Upper lobe of left lung (tissue), 6 donors: ENCODE measurements at regions not wholly inside any gene's neighbourhood (a gene's known extent, or its start where the extent isn't known, plus 50 kb on each side); places are given as distances from the start of the nearest gene placed in this dataset.

Source experiments
- ATAC-seq, 2 donors: fragments of 200-7000 bp; cut with Tn5 transposase; one replicate each; pipeline ENCODE4 v1.9.1; 2022; ENCODE audit warnings: mild to moderate bottlenecking in 2 of 2, moderate library complexity in 2 of 2; ENCODE audit not compliant: low FRiP score in 2 of 2
- DNase-seq, 2 donors: peaks; one replicate each; pipeline ENCODE4 v3.0.0-alpha.2; 2019 to 2020
- H3K27ac ChIP-seq, 4 donors: fragments of 200-600 bp; sonication (generic); one replicate each; pipeline ENCODE4 v1.5.1; 2016 to 2019
- H3K27me3 ChIP-seq, 4 donors: fragments of 200-600 bp; sonication (generic); one replicate each; pipeline ENCODE4 v1.5.1; 2017 to 2019
- H3K36me3 ChIP-seq, 4 donors: fragments of 200-600 bp; sonication (generic); one replicate each; pipeline ENCODE4 v1.5.1; 2016 to 2019
- H3K4me1 ChIP-seq, 4 donors: fragments of 200-600 bp; sonication (generic); one replicate each; pipeline ENCODE4 v1.5.1; 2018 to 2019
- H3K4me3 ChIP-seq, 4 donors: fragments of 200-600 bp; sonication (generic); one replicate each; pipeline ENCODE4 v1.5.1; 2017 to 2019; ENCODE audit warnings: mild to moderate bottlenecking in 2 of 4, moderate library complexity in 1 of 4
- H3K9me3 ChIP-seq, 4 donors: fragments of 200-600 bp; sonication (generic); one replicate each; pipeline ENCODE4 v1.5.1; 2018 to 2019
- EP300 ChIP-seq, 4 donors: sonication (generic); formaldehyde crosslinking; IDR thresholded peaks; one replicate each; pipeline ENCODE4 v1.5.1; 2017; ENCODE audit warnings: antibody characterized with exemption in 4 of 4, control low read depth in 2 of 4
- POLR2A ChIP-seq, 4 donors: fragments of 450-650 bp; IDR thresholded peaks; one replicate each; pipeline ENCODE4 v1.5.1; 2016 to 2017; ENCODE audit warnings: antibody characterized with exemption in 4 of 4, mild to moderate bottlenecking in 2 of 4
- POLR2AphosphoS5 ChIP-seq, 2 donors: sonication (generic); formaldehyde crosslinking; IDR thresholded peaks; one replicate each; pipeline ENCODE4 v1.5.1; 2017; ENCODE audit warnings: antibody characterized with exemption in 2 of 2
- WGBS, 2 donors: methylation state at CpG; one replicate each; pipeline ENCODE4 v1.1.5; 2017 to 2018; 5-methylcytosine and 5-hydroxymethylcytosine counted together
- TF ChIP-seq, protein P1 (sequence below), 6 experiments: fragments of 450-650 bp in 4 of 6; fragments of 200-600 bp in 2 of 6; sonication (generic) in 2 of 6; IDR thresholded peaks; one replicate each; pipeline ENCODE4 v1.5.1; 2016 to 2019; ENCODE audit warnings: antibody characterized with exemption in 6 of 6
- donor health status: DM: no; HTN: no; CAD: no; lungs with moderate emphysema.
- donor health status: DM: no; HTN: yes; CAD: no; lungs with severe emphysema.

DNA sequence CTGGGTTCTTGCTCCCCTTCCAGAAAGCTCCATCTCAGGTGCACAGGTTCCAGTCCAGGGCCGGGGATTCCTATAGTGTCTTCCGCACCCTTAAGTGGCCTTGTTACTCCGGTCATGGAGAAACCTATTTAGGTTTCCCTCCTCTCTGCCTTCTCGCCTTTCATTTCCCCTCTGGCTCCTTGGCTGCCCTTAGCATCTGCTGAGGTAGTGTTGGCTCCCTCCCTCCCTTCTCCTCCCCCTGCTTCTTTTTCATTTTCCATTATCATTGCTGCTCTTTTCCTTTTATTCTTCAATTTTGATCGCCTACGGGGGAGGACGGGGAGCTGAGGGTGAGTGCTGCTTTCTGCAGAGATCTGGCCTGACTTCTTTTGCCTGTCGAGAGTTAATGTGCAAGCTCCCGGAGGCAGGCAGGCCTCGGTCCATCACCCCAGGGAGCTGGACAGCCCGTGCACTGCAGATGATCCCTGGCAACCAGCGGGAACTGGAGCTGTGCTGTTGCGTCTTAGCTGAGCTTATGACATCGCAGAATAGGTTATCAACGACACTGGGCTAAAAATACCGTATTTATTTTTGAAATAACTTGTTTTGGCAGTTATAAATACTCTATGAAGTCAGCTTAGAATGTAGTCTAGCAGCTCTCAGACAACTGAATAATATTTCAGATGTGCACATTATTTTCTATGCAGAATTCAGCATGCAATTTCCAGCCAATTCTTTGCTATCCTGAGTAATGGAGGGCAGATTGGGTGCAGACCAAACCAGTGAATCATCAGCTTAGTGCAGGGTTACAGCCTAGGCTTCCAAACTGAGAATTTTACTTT is 141.9 kb downstream of the SLC4A3 start:
- H3K9me3 ChIP-seq = peaks cover 0 to 3% (median 0%) of the 10 kb centered on the region in 4 donors
- H3K36me3 ChIP-seq = no peaks in the 10 kb centered on the region
- DNase-seq (peak in 1 of 2 donors; percentile 11), ATAC-seq (peak in 1 of 2 donors; percentile 69)
- H3K27me3 ChIP-seq = no peaks in the 10 kb centered on the region
- TF ChIP-seq POLR2AphosphoS5 (IDR thresholded peaks at IDR 0.05) (no peak), EP300 (IDR thresholded peaks at IDR 0.05) (no peak), POLR2A (IDR thresholded peaks at IDR 0.05) (no peak)
- TF ChIP-seq, protein P1, sequence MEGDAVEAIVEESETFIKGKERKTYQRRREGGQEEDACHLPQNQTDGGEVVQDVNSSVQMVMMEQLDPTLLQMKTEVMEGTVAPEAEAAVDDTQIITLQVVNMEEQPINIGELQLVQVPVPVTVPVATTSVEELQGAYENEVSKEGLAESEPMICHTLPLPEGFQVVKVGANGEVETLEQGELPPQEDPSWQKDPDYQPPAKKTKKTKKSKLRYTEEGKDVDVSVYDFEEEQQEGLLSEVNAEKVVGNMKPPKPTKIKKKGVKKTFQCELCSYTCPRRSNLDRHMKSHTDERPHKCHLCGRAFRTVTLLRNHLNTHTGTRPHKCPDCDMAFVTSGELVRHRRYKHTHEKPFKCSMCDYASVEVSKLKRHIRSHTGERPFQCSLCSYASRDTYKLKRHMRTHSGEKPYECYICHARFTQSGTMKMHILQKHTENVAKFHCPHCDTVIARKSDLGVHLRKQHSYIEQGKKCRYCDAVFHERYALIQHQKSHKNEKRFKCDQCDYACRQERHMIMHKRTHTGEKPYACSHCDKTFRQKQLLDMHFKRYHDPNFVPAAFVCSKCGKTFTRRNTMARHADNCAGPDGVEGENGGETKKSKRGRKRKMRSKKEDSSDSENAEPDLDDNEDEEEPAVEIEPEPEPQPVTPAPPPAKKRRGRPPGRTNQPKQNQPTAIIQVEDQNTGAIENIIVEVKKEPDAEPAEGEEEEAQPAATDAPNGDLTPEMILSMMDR (IDR thresholded peaks at IDR 0.05) = no peak
- WGBS, 2 donors = 57 to 71% methylated on average over 16 of the region's 16 CpGs
- no peak overlapping the region for H3K27ac ChIP-seq
- no peak overlapping the region for H3K4me3 ChIP-seq
- H3K4me1 ChIP-seq = no peaks in the 10 kb centered on the region

DNA sequence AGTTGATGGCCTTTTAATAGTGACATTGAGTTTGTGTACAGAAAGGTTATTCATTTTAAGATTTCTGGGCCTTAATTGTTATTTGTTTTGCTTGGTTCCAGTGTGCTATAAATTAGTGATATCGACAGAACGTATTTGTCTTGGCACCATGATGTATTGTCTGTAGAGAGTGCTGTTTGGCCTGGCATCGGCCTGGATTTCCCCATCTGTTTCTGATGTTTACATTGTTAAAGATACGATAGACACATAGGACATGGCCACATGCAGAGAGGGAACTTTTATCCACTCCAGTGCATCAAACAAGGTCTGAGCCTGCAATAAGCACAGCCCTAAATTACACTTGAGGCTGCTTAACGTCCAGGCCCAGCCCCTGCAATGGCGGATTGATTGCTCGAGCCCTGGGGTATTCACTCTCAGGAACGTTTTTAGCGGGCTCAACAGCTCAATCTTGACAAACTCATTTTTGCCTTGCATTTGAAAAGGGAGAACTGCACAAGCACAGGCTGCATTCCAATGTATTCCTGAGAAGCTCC is 144.7 kb downstream of the SLC4A3 start:
- H3K9me3 ChIP-seq = peaks cover 0 to 3% (median 0%) of the 10 kb centered on the region in 4 donors
- H3K4me3 ChIP-seq = no peak overlapping the region
- ATAC-seq = no peak
- TF ChIP-seq, protein P1 (IDR thresholded peaks at IDR 0.05) = no peak
- no peak for TF ChIP-seq POLR2A (IDR thresholded peaks at IDR 0.05)
- TF ChIP-seq EP300 (IDR thresholded peaks at IDR 0.05) = no peak
- no peak for TF ChIP-seq POLR2AphosphoS5 (IDR thresholded peaks at IDR 0.05)
- no peak for DNase-seq
- no peaks in the 10 kb centered on the region for H3K36me3 ChIP-seq
- no peaks in the 10 kb centered on the region for H3K4me1 ChIP-seq
- no peaks in the 10 kb centered on the region for H3K27me3 ChIP-seq
- WGBS, 2 donors = 64 to 68% methylated on average over 9 of the region's 9 CpGs
- no peak overlapping the region for H3K27ac ChIP-seq

DNA sequence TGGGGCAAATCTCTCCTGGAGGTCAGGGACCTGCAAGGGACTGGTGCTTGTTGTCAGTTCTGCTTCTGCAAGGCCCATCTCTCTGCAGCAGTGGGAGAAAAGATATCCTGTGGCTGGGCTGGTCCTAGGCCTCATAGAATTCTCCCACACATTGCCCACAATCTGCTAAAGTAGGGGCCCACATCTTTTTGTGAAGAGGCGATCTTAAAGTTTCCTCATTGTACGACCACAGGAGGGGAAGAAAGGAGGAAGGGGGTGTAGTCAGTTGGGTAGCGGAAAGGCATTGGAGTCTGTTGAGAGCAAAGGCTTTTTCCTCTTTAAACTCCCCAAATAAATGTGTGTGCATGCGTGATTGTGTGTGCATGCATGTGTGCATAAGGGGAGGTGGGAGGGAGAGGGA is 145.3 kb downstream of the SLC4A3 start:
- H3K4me3 ChIP-seq = no peak overlapping the region
- no peak for TF ChIP-seq EP300 (IDR thresholded peaks at IDR 0.05)
- TF ChIP-seq POLR2AphosphoS5 (IDR thresholded peaks at IDR 0.05) = no peak
- TF ChIP-seq POLR2A (IDR thresholded peaks at IDR 0.05) = no peak
- TF ChIP-seq, protein P1 (IDR thresholded peaks at IDR 0.05) = no peak
- no peaks in the 10 kb centered on the region for H3K36me3 ChIP-seq
- no peak for ATAC-seq
- no peak for DNase-seq
- no peaks in the 10 kb centered on the region for H3K27me3 ChIP-seq
- no peaks in the 10 kb centered on the region for H3K4me1 ChIP-seq
- peaks cover 0 to 3% (median 0%) of the 10 kb centered on the region in 4 donors for H3K9me3 ChIP-seq
- no peak overlapping the region for H3K27ac ChIP-seq
- WGBS, 2 donors = 87 to 88% methylated on average over 4 of the region's 4 CpGs

DNA sequence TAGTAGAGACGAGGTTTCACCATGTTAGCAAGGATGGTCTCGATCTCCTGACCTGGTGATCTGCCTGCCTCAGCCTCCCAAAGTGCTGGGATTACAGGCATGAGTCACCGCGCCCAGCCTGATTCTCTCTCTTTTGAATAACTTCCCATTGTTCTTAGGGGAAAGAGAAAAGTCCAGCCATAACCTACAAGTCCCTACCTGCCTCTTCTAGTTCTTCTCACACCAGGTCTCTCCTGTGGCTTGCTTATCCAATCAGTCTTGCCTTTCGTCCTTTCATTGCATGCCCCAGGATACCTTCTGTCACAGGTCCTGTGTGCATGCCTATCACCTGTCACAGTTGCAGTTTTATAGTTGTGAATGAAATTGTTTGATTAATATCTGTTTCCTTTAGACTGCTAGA is 148.1 kb downstream of the SLC4A3 start:
- TF ChIP-seq, protein P1 (IDR thresholded peaks at IDR 0.05) = no peak
- TF ChIP-seq POLR2AphosphoS5 (IDR thresholded peaks at IDR 0.05) (no peak), EP300 (IDR thresholded peaks at IDR 0.05) (no peak), POLR2A (IDR thresholded peaks at IDR 0.05) (no peak)
- no peaks in the 10 kb centered on the region for H3K4me1 ChIP-seq
- no peak overlapping the region for H3K4me3 ChIP-seq
- 89 to 90% methylated on average over 5 of the region's 5 CpGs for WGBS, 2 donors
- DNase-seq = no peak
- H3K9me3 ChIP-seq = no peaks in the 10 kb centered on the region
- H3K27me3 ChIP-seq = no peaks in the 10 kb centered on the region
- no peak overlapping the region for H3K27ac ChIP-seq
- no peak for ATAC-seq
- no peaks in the 10 kb centered on the region for H3K36me3 ChIP-seq
